GM19023 (cell line): ENCODE measurements at regions not wholly inside any gene's neighbourhood (a gene's known extent, or its start where the extent isn't known, plus 50 kb on each side); places are given as distances from the start of the nearest gene placed in this dataset.

Source experiments
- ATAC-seq: cut with Tn5 transposase; IDR thresholded peaks from one replicate; pipeline ENCODE4 v1.9.1; 2021; ENCODE audit warnings: mild to moderate bottlenecking, moderate library complexity; ENCODE audit not compliant: unreplicated experiment

- ATAC-seq = no peak
Observed at GRCh38 chr12:63266988-63267387, 116.0 kb upstream of the AVPR1A start.

- no peak for ATAC-seq
Observed at GRCh38 chr12:63264629-63265028, 113.6 kb upstream of the AVPR1A start.

- ATAC-seq = no peak
Observed at GRCh38 chr12:63250486-63250885, 99.5 kb upstream of the AVPR1A start.

GRCh38 chr12:63238892-63239291 lies 87.9 kb upstream of the AVPR1A start:
- no peak for ATAC-seq

- no peak for ATAC-seq
Observed at GRCh38 chr12:63232896-63233295, 81.9 kb upstream of the AVPR1A start.

- ATAC-seq = no peak
Observed at GRCh38 chr12:63228853-63229252, 77.9 kb upstream of the AVPR1A start.

- ATAC-seq = no peak
Observed at GRCh38 chr12:63226792-63227463, 75.9 kb upstream of the AVPR1A start.

GRCh38 chr12:63224396-63224795 lies 73.4 kb upstream of the AVPR1A start:
- ATAC-seq = no peak

- ATAC-seq = no peak
Observed at GRCh38 chr12:63223128-63223527, 72.1 kb upstream of the AVPR1A start.

- no peak for ATAC-seq
Observed at GRCh38 chr12:63222582-63222981, 71.6 kb upstream of the AVPR1A start.

GRCh38 chr12:63220921-63221320 lies 69.9 kb upstream of the AVPR1A start:
- no peak for ATAC-seq

- ATAC-seq = no peak
Observed at GRCh38 chr12:63212316-63212715, 61.3 kb upstream of the AVPR1A start.

- no peak for ATAC-seq
Observed at GRCh38 chr12:63208956-63209355, 58.0 kb upstream of the AVPR1A start.

GRCh38 chr12:63206909-63207308 lies 55.9 kb upstream of the AVPR1A start:
- ATAC-seq = no peak

- ATAC-seq = no peak
Observed at GRCh38 chr12:63206494-63206893, 55.5 kb upstream of the AVPR1A start.
